ENCODE measurements at regions not wholly inside any gene's neighbourhood (a gene's known extent, or its start where the extent isn't known, plus 50 kb on each side); places are given as distances from the start of the nearest gene placed in this dataset.
A peak's percentile ranks its signal among the peaks of the same experiment; 100 is the strongest.

DNA sequence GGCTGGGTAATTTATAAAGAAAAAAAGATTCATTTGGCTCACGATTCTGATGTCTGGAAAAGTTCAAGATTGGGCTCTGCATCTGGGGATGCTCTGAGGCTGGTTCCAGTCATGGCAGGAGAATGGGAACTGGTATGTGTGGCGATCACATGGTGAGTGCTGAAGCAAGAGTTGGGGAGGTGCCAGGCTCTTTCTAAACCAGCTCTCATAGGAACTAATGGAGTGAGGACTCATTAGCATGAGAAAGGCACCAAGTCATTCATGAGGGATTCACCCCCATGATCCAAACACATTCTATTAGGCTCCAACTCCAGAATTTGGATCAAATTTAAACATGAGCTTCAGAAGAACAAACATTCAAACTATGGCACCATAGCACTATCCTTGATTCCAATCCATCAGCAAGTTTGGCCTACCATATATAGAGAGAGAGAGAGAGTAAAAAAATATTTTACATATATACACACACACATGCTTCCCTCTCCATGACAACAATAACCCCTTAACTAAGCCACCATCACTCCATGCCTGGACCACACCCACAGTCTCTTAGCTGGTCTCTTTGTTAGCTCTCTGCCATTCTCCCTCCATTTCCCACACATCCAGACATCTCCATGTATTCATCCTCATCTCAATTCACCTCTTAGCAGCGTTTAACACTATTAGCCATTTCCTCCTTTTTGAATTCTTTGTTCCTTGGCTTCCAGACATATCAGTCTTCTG, 57.9 kb downstream of the NPY start:
- FAIRE-seq (no peak), DNase-seq (ENCODE audit: extremely low spot score, insufficient read length, low read depth) (no peak)

DNA sequence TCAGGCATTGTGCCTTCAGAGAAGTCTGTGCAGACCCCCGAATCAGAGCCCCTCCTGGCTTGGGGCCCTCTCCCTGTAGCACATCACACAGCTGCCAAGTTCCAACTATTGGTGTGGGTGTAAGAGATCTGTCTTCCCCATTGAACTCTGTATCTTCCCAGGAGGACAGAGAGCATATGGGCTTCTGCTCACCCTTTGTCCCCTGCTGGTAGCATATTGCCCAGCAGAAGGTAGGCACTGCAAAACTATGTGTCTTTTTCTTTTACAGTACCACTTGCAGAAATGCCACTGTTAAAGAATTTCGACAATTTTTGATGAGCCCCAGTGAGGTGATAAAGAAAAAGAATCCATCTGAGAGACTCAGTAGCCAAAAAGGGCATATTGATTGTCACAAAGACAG, 59.6 kb downstream of the NPY start:
- FAIRE-seq (no peak), DNase-seq (ENCODE audit: extremely low spot score, insufficient read length, low read depth) (no peak)

DNA sequence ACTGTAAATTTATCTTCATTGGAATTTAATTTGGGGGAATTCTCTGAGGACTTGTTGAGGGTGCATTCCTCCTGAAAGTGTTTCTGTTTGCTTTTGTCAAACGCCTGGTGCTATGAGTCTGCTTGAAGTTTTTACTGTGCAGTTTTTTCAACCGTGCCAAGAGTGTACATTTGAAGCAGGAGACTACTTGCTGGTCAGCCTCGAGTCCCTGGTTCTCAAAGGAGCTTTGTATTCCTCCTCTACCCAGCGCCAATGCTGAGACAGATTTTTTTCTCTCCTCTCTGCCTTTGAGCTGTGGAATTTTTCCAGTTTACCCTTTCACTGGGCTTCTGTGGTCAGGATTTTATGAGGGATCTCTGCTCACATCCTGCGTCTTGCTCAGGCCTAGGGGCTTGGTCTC, 62.1 kb downstream of the NPY start:
- FAIRE-seq, result no peak

DNA sequence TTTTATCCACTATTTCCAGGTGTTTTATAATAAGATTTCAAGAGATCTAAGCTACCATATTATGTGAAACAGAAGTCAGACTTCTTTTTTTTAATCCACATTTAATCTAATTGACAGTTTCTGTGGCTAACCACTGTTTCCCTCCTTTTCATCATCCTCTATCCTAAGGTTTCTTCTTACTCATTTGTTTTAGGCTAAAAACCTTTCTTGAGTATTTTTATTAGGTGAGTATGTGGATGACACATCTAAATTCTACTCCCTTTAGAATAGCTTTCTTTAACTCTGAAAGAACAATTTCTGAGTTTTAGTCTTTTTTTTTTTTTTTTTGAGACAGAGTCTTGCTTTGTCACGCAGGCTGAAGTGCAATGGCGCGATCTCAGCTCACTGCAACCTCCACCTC, 62.7 kb downstream of the NPY start:
- DNase-seq (ENCODE audit: extremely low spot score, insufficient read length, low read depth), result no peak
- FAIRE-seq, result no peak

More for the DNA sequence above, 62.1 kb downstream of the NPY start:
- DNase-seq (ENCODE audit: extremely low spot score, insufficient read length, low read depth), result no peak

DNA sequence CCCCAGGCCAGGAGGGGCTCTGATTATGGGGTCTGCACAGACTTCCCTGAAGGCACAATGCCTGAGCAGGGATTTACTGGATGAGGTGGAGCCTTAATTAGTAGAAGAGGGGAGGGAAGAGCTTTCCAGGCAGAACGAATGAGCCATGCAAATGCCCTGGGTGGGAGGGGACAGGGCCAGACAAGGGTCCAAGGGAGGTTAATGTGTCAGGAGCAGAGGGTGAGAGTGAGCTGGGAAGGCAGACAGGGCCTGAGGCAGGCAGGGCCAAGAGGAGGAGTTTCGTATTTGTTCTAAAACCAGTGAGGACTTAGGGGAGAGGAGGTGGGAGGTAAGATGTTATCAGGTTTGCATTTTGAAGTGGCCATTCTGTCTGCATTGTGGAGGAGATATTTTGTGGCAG, 65.3 kb downstream of the NPY start:
- FAIRE-seq, result no peak
- no peak for DNase-seq (ENCODE audit: extremely low spot score, insufficient read length, low read depth)

DNA sequence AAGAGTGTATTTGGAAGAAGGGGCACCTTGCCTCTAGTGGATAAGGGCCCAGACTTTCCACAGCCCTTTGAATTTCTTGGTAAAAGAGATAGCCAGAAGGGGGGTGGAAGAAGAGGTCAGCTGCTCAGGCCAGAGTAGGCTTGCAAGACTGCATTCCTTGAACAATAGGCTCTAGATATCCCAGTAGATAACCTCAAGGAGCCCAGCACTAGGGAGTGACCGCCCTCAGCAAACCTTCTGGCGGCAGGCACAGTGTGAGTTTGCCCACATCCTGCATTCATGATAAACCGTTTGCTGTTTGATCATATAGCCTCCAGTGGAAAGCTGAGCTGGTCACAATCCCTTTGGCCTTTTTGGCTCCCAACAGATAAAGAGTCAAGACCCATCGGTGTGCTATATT, 70.5 kb downstream of the NPY start:
- DNase-seq (ENCODE audit: extremely low spot score, insufficient read length, low read depth) (no peak), FAIRE-seq (no peak)

DNA sequence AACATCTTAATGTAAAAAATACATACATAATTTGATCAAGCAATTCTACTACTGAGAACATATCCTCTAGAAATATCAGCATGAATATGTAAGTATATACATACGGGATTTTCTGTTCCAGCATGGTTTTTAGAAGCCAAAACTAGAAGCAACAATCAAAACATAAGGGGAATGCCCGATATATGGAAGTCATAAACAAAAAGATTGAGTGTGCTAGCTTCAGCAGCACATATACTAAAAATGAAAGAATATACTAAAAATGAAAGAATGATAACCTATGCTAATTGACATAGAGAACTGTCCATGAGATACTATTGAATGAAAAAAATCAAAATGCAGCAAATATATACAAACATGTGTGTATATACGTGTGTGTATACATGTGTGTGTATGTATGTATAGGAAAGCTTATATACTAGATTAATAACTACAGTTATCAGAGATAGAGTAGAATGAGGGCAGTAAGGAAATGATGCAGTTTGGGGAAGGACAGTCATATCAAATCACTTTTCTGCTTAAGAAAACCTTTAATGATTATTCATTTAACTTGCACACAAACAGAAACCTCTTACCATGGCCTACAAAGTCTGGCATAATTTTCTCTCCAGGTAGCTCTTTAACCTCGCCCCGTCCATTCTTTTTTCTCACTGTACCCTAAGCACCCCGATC, 72.9 kb downstream of the NPY start:
- FAIRE-seq (peak; percentile 5), DNase-seq (ENCODE audit: extremely low spot score, insufficient read length, low read depth) (no peak)

DNA sequence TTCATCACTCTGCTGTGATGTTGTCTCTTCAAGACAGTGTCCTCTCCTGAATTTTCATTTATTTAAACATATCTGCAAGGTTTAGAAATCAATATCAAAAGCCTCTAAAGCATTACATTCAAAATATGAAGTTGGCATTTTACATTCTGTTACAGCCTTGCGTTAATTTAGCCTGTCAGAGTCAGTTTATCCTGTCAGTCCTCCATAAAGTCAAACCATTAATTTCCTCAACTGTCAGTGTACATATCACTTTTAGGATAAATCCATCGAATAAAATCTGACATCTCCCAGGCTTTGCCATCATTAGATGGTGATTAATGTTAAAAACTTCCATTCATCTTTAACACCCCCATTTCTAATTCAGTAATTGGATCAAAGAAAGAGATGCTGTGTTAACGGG, 77.0 kb downstream of the NPY start:
- DNase-seq (ENCODE audit: extremely low spot score, insufficient read length, low read depth) (no peak), FAIRE-seq (no peak)

DNA sequence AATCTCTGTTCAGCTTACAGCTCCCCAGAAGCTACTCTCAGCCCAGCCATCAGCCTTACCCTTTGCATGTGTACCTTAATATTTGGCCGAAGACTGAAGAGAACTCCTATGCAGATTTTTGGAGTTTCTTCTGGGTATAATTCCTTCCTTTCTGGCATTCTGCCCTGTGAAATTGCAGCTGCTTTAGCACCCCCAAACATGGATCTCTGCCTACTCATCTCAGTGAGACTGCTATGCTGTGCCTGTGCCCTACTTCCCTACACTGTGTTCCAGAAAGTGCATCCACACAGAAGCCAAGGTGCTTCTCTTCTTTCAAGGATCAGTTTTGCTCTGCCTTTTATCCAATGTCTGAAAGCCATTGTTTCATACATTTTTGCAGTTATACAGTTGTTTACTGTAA, 81.6 kb downstream of the NPY start:
- DNase-seq (ENCODE audit: extremely low spot score, insufficient read length, low read depth), result no peak
- FAIRE-seq, result no peak

DNA sequence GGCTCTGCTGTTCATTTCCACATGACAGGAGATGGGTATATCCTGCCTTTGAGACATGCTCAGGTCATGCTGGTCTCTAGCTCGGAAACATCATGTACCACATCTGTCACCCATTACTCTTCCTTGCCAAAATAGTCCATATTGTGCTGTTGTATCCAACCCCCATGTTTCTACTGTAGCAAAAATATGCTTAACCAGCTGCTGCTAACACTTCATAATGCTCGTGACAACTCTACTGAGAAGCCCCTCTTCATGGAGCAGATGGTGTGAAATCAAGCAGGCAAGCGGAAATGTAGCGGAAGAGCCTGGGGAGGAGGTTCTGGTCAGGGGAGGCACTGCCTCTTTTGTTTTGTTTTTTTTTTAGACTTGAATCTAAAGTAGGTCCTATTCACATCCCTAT, 82.9 kb downstream of the NPY start:
- DNase-seq (ENCODE audit: extremely low spot score, insufficient read length, low read depth), result no peak
- FAIRE-seq, result no peak

DNA sequence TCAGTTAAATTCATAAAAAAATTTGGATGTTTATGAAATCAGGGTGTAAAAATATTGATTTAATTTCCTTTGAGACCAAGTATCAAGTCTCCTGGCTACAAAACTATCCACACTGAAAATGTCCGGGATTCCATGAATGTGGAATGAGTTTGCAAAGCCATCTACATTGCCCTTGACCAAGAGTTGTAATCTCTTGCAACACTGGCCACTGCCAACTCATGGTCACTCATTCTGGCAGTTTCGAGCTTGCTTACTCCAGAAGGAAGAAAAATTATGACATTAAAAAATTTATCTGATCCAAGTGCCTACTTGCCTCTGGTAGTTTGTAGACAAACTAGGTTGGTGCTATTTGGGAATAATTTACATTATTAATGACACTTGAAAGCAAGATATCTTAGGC, 84.2 kb downstream of the NPY start:
- no peak for FAIRE-seq
- no peak for DNase-seq (ENCODE audit: extremely low spot score, insufficient read length, low read depth)

DNA sequence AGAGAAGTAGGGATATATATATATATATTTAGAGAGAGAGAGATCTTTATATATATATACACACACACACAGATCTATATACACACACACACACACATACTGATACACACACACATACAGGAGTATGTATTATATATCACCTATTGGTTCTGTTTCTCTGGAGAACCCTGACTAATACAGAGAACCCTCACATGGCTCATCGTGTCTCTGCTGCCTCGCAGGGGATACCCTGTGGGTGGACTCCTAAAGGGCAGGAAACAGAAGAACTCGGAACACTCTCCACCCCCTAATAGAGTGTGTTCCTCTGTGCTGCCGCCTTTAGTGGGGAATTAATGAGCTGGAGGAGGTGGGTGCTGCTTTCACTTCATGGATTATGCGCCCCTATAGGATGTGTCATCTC, 86.6 kb downstream of the NPY start:
- FAIRE-seq (no peak), DNase-seq (ENCODE audit: extremely low spot score, insufficient read length, low read depth) (no peak)

DNA sequence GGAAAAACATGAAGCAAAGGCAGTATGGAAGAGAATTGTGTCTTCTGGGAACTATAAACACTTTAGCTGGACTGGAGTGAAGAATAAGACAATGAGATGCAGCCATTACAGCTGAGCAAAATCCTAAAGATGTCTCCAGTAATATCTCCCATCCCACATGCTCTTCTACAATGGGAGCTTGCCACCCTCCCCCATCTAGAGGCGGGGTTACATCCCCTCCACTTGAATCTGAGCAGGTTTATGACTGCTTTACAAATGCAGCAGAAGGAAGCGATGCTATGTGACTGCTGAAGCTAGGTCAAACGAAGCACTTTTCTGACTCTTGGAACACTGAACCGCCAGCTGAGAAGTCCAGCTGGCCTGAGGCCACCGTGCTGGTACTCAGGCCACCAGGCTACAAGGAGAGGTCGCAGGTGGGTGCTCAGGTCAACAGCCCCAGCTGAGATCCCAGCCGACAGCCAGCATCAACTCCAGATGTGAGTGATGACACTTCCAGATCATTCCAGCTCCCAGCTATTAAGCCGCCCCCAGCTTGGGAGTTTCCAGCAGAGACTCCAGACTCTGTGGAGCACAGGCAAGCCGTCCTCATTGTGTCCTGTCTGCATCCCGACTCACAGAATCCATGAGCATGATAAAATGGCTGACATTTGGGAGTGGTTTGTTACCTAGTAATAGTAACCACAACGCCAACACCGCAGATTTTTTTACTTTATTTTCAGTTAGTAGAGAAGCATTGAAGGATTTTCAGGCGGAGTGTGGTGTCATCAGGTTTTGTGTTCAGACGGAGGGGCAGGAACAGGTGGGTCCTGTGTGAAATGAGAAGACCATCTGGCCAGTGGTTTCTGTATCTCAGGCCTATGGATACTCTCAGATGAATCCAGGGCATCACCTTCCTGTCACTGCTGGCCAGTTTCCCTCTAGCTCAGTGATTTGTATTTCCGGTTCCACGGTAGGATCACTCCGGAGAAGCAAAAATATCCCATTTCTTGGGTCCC, 89.3 kb downstream of the NPY start:
- FAIRE-seq, result no peak
- DNase-seq (ENCODE audit: extremely low spot score, insufficient read length, low read depth), result no peak

DNA sequence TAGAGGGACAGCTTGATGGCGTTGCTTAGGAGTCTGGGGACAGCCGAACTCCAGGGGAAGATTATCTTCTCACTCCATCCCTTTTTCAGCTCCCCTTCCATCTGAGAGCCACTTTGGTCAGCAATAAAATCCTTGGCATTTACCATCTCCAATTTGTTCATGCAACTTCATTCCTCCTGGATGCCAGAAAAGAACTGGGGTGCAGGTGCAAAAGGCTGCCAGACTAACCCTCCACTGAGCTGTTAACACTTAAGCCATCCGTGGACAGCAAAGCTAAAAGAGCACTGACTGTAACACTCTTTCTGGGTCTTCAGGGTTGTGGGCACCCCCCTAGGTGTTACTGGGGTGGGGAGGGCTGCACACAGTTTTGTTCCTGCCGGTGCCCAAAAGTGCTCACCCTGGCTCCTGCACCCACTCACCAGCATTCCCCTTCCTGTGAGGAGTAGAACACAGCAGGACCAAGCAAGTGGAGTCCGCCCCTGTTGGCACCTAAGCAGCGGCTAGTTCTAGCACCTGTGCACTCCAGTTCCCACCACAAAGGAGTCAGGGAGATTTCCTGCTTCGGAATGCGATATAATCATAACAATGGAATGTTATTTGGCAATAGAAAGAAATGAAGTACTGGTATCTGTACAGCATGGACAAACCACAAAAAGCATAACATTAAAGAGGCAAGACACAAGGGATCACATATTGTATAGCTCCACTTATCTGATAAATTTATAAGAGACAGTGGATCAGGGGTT, 95.1 kb downstream of the NPY start:
- no peak for DNase-seq (ENCODE audit: extremely low spot score, insufficient read length, low read depth)
- FAIRE-seq, result no peak

DNA sequence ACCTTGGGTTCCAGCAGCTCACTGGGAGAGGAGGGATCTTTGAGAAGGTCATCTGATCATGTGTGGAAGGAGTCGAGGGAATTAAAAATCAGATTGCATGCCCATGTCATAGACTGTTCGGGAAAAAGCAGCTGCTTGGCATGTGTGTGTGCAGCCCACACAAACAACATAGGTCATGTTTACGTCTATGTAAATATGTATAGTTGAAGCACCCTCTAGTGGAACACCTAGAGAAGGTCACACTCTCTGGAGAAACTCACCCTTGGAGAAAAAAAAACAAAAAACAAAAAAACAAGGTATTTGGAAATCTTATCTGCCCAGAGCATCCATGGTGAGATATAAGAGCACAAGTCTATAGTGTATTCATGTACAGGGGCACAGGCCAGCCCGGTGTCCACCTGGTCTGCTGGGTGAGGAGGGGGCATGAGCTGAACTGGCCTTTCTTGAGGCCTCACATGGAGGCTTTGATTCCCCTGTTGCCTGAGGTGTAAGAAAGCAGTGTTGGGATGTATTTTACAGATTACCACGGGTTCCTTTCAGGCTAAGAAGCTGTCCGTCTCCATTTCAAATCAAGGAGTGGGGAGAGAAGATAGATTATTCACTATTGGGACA, 98.0 kb downstream of the NPY start:
- peak; percentile 28 for DNase-seq (ENCODE audit: extremely low spot score, insufficient read length, low read depth)
- FAIRE-seq, result peak; percentile 89

DNA sequence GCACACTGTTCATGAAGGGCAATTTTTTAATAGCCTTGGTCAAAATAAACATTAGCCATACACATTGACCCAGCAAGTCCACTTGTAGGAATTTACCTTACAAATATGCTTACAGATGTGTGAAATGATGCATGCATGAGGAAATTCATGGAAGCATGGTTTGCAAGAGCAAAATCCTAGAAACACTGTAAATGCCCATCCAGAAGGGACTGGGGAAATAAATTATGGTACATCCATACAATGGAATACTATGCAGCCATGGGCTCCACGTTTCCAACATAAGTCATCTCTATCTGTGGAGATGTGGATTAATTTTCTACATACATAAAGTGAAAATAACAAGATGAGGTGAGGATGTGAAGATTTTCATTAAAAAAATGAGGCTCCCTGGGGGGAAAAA, 99.1 kb downstream of the NPY start:
- no peak for FAIRE-seq

DNA sequence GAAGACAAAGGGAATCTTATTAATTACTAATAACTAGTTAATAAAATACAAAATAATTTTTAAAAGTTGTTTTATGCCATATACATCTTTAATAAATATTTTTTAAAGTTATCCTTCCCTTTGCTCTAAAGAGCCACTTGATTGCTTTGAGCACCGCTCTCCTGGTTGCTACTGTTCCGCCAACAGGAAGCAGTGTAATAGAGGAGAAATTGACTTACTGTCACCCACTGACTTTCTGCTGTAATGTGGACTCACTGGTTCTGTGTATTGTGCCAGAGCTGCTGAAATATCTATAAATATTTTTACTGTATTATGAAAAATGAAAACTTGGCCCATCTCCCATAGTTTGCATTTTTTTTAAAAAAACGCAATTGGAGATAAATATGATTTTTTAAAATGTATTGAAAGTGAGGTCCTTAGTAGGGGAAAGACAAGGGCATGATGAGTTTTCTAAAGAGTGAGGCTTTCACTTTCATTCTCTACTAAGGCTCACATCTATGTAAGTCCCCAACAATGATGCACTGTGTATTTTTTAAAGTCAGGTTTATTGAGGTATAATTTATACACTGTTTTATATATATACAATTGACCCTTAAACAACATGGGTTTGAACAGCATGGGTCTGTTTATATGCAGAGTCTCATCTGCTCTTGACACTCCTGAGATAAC, 100.5 kb downstream of the NPY start:
- FAIRE-seq (peak; percentile 69), DNase-seq (ENCODE audit: extremely low spot score, insufficient read length, low read depth) (no peak)

More for the DNA sequence above, 99.1 kb downstream of the NPY start:
- no peak for DNase-seq (ENCODE audit: extremely low spot score, insufficient read length, low read depth)

DNA sequence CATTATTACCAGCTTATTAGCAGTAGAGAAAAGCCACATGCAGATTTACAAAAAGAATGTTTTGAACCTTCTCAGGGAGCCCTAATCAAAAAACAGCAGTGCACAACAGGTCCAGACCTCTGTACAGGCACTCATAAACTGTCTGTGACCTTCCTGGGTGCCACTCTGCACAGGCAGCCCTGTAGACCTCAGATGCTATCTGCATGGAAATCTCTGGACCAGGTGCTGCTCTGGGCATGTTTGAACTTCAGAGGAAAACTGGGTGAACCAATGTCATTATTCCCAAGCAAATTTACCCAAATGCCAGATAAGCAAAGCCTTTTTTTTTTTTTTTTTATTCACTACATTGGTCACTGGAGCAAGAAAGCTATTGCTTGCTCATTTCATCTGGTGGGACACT, 104.2 kb downstream of the NPY start:
- DNase-seq (ENCODE audit: extremely low spot score, insufficient read length, low read depth) (no peak), FAIRE-seq (no peak)

Data from GM18507 (cell line).